ENCODE measurements at regions not wholly inside any gene's neighbourhood (a gene's known extent, or its start where the extent isn't known, plus 50 kb on each side); places are given as distances from the start of the nearest gene placed in this dataset.

DNA sequence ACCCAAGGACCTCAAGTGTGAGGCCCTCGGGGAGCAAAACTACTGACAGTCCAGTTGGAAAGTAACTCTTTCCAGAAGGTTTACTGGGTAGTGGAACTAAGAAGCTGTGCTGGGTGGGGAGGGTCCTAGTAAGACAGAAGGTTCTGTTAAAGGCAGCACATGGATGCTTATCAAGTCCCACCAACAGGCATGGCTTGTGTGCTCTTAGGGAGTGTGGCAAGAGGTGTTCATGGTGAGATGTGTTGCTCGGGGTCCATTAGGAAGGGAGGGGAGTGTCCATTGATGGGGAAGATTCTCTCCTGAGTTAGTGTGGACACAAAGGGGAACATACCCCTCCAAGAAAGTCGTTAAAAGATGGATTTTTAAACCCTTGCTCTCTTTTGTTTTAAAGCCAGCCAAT is 120.6 kb downstream of the LY86 start:
- no peak for TF ChIP-seq CTCF (IDR thresholded peaks at IDR 0.05; ENCODE audit: low read depth, low read length, missing input control)
- TF ChIP-seq ATF3 (IDR thresholded peaks at IDR 0.05), result no peak
- TF ChIP-seq SP1 (IDR thresholded peaks at IDR 0.05), result no peak
- no peak for TF ChIP-seq RXRA (IDR thresholded peaks at IDR 0.05)

Measured in liver (tissue), 3 donors.